Endothelial cell of umbilical vein (primary cell): ENCODE measurements at regions not wholly inside any gene's neighbourhood (a gene's known extent, or its start where the extent isn't known, plus 50 kb on each side); places are given as distances from the start of the nearest gene placed in this dataset.

Source experiments
- BruUV-seq: library from RNA; stranded (reverse); fragments of 400-500 nt; replicated peaks from 2 replicates; lab custom pipeline; 2021; lab: Mats Ljungman, UMichigan
- CTCF ChIA-PET: fragments of 300-600, 350-600 bp; sonication (Branson Sonifier 250); formaldehyde crosslinking; loops from one replicate; lab custom pipeline; 2021; ENCODE audit warnings: antibody characterized with exemption, inconsistent platforms; lab: Charles Lee
- POLR2A ChIA-PET: fragments of 300-600, 350-600 bp; sonication (Branson Sonifier 250); formaldehyde crosslinking; loops from one replicate; lab custom pipeline; 2021; ENCODE audit warnings: antibody characterized with exemption, inconsistent platforms; lab: Charles Lee
- DNase-seq: peaks from one replicate; pipeline ENCODE4 v3.0.0-alpha.2; 2011; ENCODE audit warnings: low read depth, low spot score
- FAIRE-seq: peaks from 2 replicates; lab custom pipeline; 2011; peaks lifted over from hg19 to GRCh38; lab: Jason Lieb, UNC
- H2AFZ ChIP-seq: 2 replicates; pipeline ENCODE4 v1.6.0; 2012; ENCODE audit warnings: low read depth, low read length, control low read depth, inconsistent platforms
- H3K27ac ChIP-seq: 2 replicates; pipeline ENCODE4 v1.5.1; 2011; ENCODE audit warnings: low read depth, mild to moderate bottlenecking, control low read depth, low read length, moderate library complexity; ENCODE audit not compliant: insufficient read depth
- H3K27me3 ChIP-seq, 2 experiments: 2 replicates each; pipeline versions ENCODE4 v1.6.0 to v1.6.1; 2011; ENCODE audit warnings: low read length in 2 of 2, mixed read lengths in 1 of 2; ENCODE audit not compliant: control insufficient read depth in 2 of 2, insufficient read depth in 2 of 2
- H3K36me3 ChIP-seq, 2 experiments: 2 replicates in 1 of 2; 3 replicates in 1 of 2; pipeline ENCODE4 v1.5.1; 2011; ENCODE audit warnings: low read length in 2 of 2, mild to moderate bottlenecking in 1 of 2, moderate library complexity in 1 of 2; ENCODE audit not compliant: control insufficient read depth in 2 of 2, insufficient read depth in 2 of 2; ENCODE audit errors: extremely low read depth in 1 of 2
- H3K4me1 ChIP-seq: 3 replicates; pipeline ENCODE4 v1.5.1; 2011; ENCODE audit warnings: mild to moderate bottlenecking, low read length; ENCODE audit not compliant: control insufficient read depth, insufficient read depth; ENCODE audit errors: extremely low read depth
- H3K4me2 ChIP-seq: 2 replicates; pipeline ENCODE4 v1.6.1; 2011; ENCODE audit warnings: low read length, control low read depth, mixed read lengths; ENCODE audit not compliant: insufficient read depth
- H3K4me3 ChIP-seq, 3 experiments: fragments of 200-600 bp in 1 of 3; sonication (generic), shearing (Covaris generic) in 1 of 3; replicated peaks in 1 of 3; 2 replicates each; pipeline ENCODE4 v1.5.1; 2011 to 2016; ENCODE audit warnings: control low read depth in 3 of 3, low read length in 3 of 3, mild to moderate bottlenecking in 2 of 3, inconsistent platforms in 1 of 3, low read depth in 1 of 3, moderate library complexity in 1 of 3; ENCODE audit not compliant: insufficient read depth in 1 of 3
- H3K79me2 ChIP-seq: 2 replicates; pipeline ENCODE4 v1.6.0; 2012; ENCODE audit warnings: low read length, inconsistent platforms; ENCODE audit not compliant: control insufficient read depth, insufficient read depth
- H3K9ac ChIP-seq: replicated peaks from 2 replicates; pipeline ENCODE3; 2011; ENCODE audit warnings: low read length, control low read depth; ENCODE audit not compliant: insufficient read depth; ENCODE audit errors: extremely low read depth
- H3K9me1 ChIP-seq: replicated peaks from 3 replicates; pipeline ENCODE4 v1.6.0; 2011; ENCODE audit warnings: mild to moderate bottlenecking, low read length; ENCODE audit not compliant: control insufficient read depth, insufficient read depth; ENCODE audit errors: extremely low read depth
- H3K9me3 ChIP-seq: replicated peaks from 2 replicates; pipeline ENCODE4 v1.5.1; 2012; ENCODE audit warnings: low read length, inconsistent platforms; ENCODE audit not compliant: control insufficient read depth, insufficient read depth
- H4K20me1 ChIP-seq: replicated peaks from 2 replicates; pipeline ENCODE3; 2011; ENCODE audit warnings: mild to moderate bottlenecking, low read length; ENCODE audit not compliant: control insufficient read depth, insufficient read depth; ENCODE audit errors: extremely low read depth
- EZH2 ChIP-seq: IDR thresholded peaks from 2 replicates; pipeline ENCODE4 v1.6.1; 2012; ENCODE audit warnings: borderline replicate concordance, low read depth, mild to moderate bottlenecking, moderate library complexity, low read length, inconsistent platforms; ENCODE audit not compliant: severe bottlenecking
- JUN ChIP-seq: IDR thresholded peaks from 2 replicates; pipeline ENCODE4 v1.6.1; 2011; ENCODE audit warnings: borderline replicate concordance, low read depth; ENCODE audit not compliant: insufficient read length, insufficient read depth
- dilution Hi-C: fragments of 300-500 bp; cut with MboI; formaldehyde crosslinking; loops from one replicate; pipeline ENCODE4 v1.15.0; 2019; ENCODE audit warnings: low sequenced_read_pairs; ENCODE audit not compliant: extremely low pct_ligation_motif_present
- intact Hi-C: fragments of 100-400 bp; cut with micrococcal nuclease; formaldehyde crosslinking; loops from one replicate; pipeline ENCODE4 v1.10.0; 2022
- TF ChIP-seq, protein P1 (sequence below), 2 donors: IDR thresholded peaks; 1 replicate in 1 of 2; 2 replicates in 1 of 2; pipeline ENCODE4 v1.5.1; 2011; ENCODE audit warnings: low read length in 2 of 2, mild to moderate bottlenecking in 2 of 2, moderate library complexity in 2 of 2, control low read depth in 1 of 2, inconsistent platforms in 1 of 2, low read depth in 1 of 2; ENCODE audit not compliant: insufficient read depth in 1 of 2; ENCODE audit errors: extremely low read depth in 1 of 2

DNA sequence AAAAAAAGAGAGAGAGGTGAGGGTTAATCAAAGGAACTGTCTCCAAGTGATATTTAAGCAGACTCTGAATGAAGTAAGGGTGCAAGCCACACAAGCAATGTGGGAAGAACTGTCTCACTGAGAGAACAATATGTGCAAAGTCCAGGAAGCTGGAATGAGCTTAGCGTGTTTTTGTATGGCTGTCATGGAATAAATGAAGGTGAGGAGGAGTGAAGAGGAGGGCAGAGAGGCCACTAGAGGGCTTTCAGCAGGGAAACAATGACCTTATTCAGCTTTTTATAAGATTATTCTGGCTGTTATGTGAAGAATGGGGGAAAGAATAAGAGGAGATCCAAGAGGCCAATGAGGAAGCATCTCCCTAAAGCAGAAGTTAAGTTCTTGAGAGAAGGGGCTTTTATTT is 86.9 kb upstream of the COL8A1 start:
- Histone ChIP-seq H3K79me2 (no peaks in the 10 kb centered on the region), H3K9me1 (no peaks in the 10 kb centered on the region), H3K4me2 (no peak overlapping the region), H4K20me1 (no peaks in the 10 kb centered on the region), H3K4me1 (peaks cover 39% of the 10 kb centered on the region), H3K36me3 (no peaks in the 10 kb centered on the region), H3K27ac (no peak overlapping the region), H3K27me3 (no peaks in the 10 kb centered on the region), H3K4me3 (no peak overlapping the region), H3K9ac (no peak overlapping the region), H3K9me3 (no peaks in the 10 kb centered on the region), H2AFZ (no peak overlapping the region)
- ChIA-PET CTCF (interaction anchor here (1.1 to 4.2 kb wide), 9 partner anchors 18 to 528 kb away, joined by 3 to 24 read pairs (median 3); partner anchors contain the start of gene COL8A1), POLR2A (no interaction called here)
- DNase-seq: no peak
- intact Hi-C loops (no loop called here), dilution Hi-C loops (no loop called here)
- no peak for FAIRE-seq
- BruUV-seq: no TSS peak
- TF ChIP-seq, protein P1, sequence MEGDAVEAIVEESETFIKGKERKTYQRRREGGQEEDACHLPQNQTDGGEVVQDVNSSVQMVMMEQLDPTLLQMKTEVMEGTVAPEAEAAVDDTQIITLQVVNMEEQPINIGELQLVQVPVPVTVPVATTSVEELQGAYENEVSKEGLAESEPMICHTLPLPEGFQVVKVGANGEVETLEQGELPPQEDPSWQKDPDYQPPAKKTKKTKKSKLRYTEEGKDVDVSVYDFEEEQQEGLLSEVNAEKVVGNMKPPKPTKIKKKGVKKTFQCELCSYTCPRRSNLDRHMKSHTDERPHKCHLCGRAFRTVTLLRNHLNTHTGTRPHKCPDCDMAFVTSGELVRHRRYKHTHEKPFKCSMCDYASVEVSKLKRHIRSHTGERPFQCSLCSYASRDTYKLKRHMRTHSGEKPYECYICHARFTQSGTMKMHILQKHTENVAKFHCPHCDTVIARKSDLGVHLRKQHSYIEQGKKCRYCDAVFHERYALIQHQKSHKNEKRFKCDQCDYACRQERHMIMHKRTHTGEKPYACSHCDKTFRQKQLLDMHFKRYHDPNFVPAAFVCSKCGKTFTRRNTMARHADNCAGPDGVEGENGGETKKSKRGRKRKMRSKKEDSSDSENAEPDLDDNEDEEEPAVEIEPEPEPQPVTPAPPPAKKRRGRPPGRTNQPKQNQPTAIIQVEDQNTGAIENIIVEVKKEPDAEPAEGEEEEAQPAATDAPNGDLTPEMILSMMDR (IDR thresholded peaks at IDR 0.05; ENCODE audit: extremely low read depth in 1 of 2, insufficient read depth in 1 of 2, low read depth in 1 of 2, low read length in 2 of 2): peak in 1 of 2 donors; percentile 4
- no peak for TF ChIP-seq JUN

DNA sequence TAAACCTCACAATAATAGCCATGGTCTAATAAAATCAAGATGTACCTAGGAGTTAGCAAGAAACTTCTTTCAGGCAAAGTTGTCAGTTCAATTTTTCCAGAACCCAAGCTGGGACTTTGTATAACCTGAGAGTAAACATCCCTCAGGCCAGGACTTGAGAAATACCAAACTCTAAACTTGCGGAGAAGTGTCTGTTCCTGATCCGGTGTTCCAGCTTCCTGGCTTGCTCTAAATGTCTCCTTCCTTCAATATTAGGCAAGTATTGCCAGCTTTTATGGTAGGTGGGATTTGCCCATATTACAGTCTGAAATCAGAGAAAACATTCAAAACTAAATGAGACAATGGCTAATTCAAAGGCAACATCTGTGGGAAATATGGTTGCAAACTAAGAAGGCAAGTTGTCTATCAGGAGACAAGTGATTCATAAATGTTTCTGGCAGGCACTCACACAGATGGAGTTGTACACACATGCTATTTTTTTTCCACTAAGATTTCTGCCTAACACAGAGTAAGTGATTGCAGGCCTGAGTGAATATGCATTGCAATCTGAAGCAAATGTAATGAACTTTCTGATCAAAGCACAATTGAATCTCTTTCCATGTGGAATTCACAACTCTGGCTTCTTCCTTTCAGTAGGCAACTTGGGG is 88.3 kb upstream of the COL8A1 start:
- DNase-seq (peak; percentile 84), FAIRE-seq (no peak)
- peak overlapping the region; percentile 94 for H3K27ac ChIP-seq
- no peaks in the 10 kb centered on the region for H3K27me3 ChIP-seq
- H3K4me3 ChIP-seq: no peak overlapping the region
- dilution Hi-C loops: no loop called here
- no peaks in the 10 kb centered on the region for H3K79me2 ChIP-seq
- TF ChIP-seq EZH2 (no peak), JUN (peak; percentile 7)
- peak overlapping the region; percentile 58 for H3K9ac ChIP-seq
- peak overlapping the region; percentile 83 for H3K4me2 ChIP-seq
- H4K20me1 ChIP-seq: no peaks in the 10 kb centered on the region
- H3K9me1 ChIP-seq: no peaks in the 10 kb centered on the region
- peaks cover 53% of the 10 kb centered on the region for H3K4me1 ChIP-seq
- no peaks in the 10 kb centered on the region for H3K9me3 ChIP-seq
- no TSS peak for BruUV-seq
- peak overlapping the region; percentile 57 for H2AFZ ChIP-seq
- intact Hi-C loops: loop anchor here (5.0 kb wide), 1 partner anchor 423 kb away; no protein-coding TSS in a partner anchor
- POLR2A ChIA-PET: interaction anchor here (2.9 kb wide), 1 partner anchor 88 kb away, joined by 17 read pairs; the partner anchor contains the start of gene COL8A1
- H3K36me3 ChIP-seq: no peaks in the 10 kb centered on the region
- CTCF ChIA-PET: interaction anchor here (0.8 to 4.2 kb wide), 11 partner anchors 9 to 95 kb away, joined by 3 to 24 read pairs (median 4); partner anchors contain the start of gene COL8A1
